SK-N-SH treated with all-trans-retinoic acid at 6 μM for 48 hours (cell line): ENCODE measurements at regions not wholly inside any gene's neighbourhood (a gene's known extent, or its start where the extent isn't known, plus 50 kb on each side); places are given as distances from the start of the nearest gene placed in this dataset.

Source experiments
- OSR1 ChIP-seq: fragments of 250-450 bp; sonication (Bioruptor Pico); IDR thresholded peaks from 2 replicates; pipeline ENCODE4 v1.8.0; 2022; ENCODE audit warnings: moderate library complexity, mild to moderate bottlenecking, inconsistent platforms
- RARB ChIP-seq: fragments of 250-450 bp; sonication (Bioruptor Pico); IDR thresholded peaks from 2 replicates; pipeline ENCODE4 v1.8.0; 2021; ENCODE audit warnings: mild to moderate bottlenecking, moderate library complexity
- TCF4 ChIP-seq: fragments of 250-450 bp; sonication (Bioruptor Pico); IDR thresholded peaks from 2 replicates; pipeline ENCODE4 v1.8.0; 2021; ENCODE audit warnings: mild to moderate bottlenecking, moderate library complexity, borderline replicate concordance
- ZC3H10 ChIP-seq: fragments of 250-450 bp; sonication (Bioruptor Pico); IDR thresholded peaks from 2 replicates; pipeline ENCODE4 v1.5.1; 2021; ENCODE audit warnings: mild to moderate bottlenecking, moderate library complexity
- ZNF70 ChIP-seq: fragments of 450-650 bp; formaldehyde crosslinking; IDR thresholded peaks from 2 replicates; pipeline ENCODE4 v1.5.0; 2020; ENCODE audit warnings: mild to moderate bottlenecking, moderate library complexity

DNA sequence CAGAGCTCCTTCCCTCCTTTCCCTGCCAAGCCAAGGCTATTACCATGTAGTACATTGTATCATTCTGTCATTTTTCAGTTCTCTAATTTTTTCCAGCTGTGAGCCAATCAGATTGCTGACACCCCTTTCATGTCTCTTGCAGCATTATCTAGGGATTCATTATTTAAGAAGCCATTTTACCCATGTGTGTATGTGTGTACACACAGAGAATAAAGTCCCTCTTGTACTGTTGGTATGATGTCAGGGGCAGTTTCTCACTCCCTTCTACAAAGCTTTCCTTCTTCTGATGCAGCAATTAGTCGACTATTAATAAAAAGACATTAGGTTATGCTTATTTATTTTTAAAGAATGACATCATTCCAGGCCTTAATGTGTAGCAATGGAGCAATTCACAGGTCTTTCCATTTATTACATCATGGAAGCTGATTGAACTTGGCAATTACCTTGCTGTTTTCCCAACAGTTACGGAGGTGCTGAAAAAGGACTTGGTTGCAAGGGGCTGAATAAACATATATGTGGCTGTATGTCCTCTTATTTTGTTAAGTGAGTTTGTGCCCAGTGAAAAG lies 159.4 kb upstream of the HS3ST3A1 start:
- TF ChIP-seq OSR1 (CRISPR knock-in tag) (no peak), RARB (CRISPR knock-in tag) (no peak), TCF4 (CRISPR knock-in tag) (no peak), ZC3H10 (CRISPR knock-in tag) (no peak), ZNF70 (CRISPR knock-in tag) (no peak)
